Neural cell (in vitro differentiated cells): ENCODE measurements at regions not wholly inside any gene's neighbourhood (a gene's known extent, or its start where the extent isn't known, plus 50 kb on each side); places are given as distances from the start of the nearest gene placed in this dataset.

Source experiments
- H2AFZ ChIP-seq: fragments of 200-600, 300-800 bp; sonication (generic), shearing (Covaris generic); 2 replicates; pipeline ENCODE4 v1.6.0; 2014; ENCODE audit warnings: low read depth, mild to moderate bottlenecking, antibody characterized with exemption, low read length, moderate library complexity
- H3F3A ChIP-seq: fragments of 200-600 bp; shearing (Covaris generic); 2 replicates; pipeline ENCODE4 v1.6.1; 2016; ENCODE audit warnings: mild to moderate bottlenecking, moderate library complexity, mixed read lengths, antibody characterized with exemption, low read length; ENCODE audit not compliant: insufficient read depth, poor library complexity, severe bottlenecking
- H3K27ac ChIP-seq: fragments of 200-600, 300-800 bp; sonication (generic), shearing (Covaris generic); 2 replicates; pipeline ENCODE4 v1.5.1; 2014; ENCODE audit warnings: mild to moderate bottlenecking, low read length, moderate library complexity
- H3K27me3 ChIP-seq: fragments of 300-800, 200-600 bp; sonication (generic), shearing (Covaris generic); 2 replicates; pipeline ENCODE4 v1.6.0; 2014; ENCODE audit warnings: mild to moderate bottlenecking, low read depth, low read length, moderate library complexity; ENCODE audit not compliant: insufficient read depth
- H3K36me3 ChIP-seq: fragments of 300-800, 200-600 bp; sonication (generic), shearing (Covaris generic); 2 replicates; pipeline ENCODE4 v1.5.1; 2014; ENCODE audit warnings: mild to moderate bottlenecking, antibody characterized with exemption, low read length, moderate library complexity; ENCODE audit not compliant: insufficient read depth
- H3K4me2 ChIP-seq: fragments of 300-800, 200-600 bp; sonication (generic), shearing (Covaris generic); 2 replicates; pipeline ENCODE4 v1.6.0; 2014; ENCODE audit warnings: mild to moderate bottlenecking, low read length
- H3K4me3 ChIP-seq: fragments of 300-800, 200-600 bp; sonication (generic), shearing (Covaris generic); 2 replicates; pipeline ENCODE4 v1.5.1; 2014; ENCODE audit warnings: mild to moderate bottlenecking, low read length, moderate library complexity
- H3K79me2 ChIP-seq: fragments of 200-600 bp; shearing (Covaris generic); replicated peaks from 2 replicates; pipeline ENCODE4 v1.6.0; 2014; ENCODE audit warnings: mild to moderate bottlenecking, low read length, moderate library complexity; ENCODE audit not compliant: insufficient read depth
- H3K9ac ChIP-seq: fragments of 300-800, 200-600 bp; sonication (generic), shearing (Covaris generic); 2 replicates; pipeline ENCODE4 v1.6.1; 2016; ENCODE audit warnings: mild to moderate bottlenecking, low read length, mixed read lengths
- H3K9me2 ChIP-seq: fragments of 200-600 bp; shearing (Covaris generic); 2 replicates; pipeline ENCODE4 v1.6.1; 2016; ENCODE audit warnings: mild to moderate bottlenecking, low read length, mixed read lengths; ENCODE audit not compliant: insufficient read depth
- H3K9me3 ChIP-seq: fragments of 200-600, 300-800 bp; sonication (generic), shearing (Covaris generic); 2 replicates; pipeline ENCODE4 v1.6.1; 2016; ENCODE audit warnings: mild to moderate bottlenecking, mixed run types, low read length, moderate library complexity, mixed read lengths
- H4K20me1 ChIP-seq: fragments of 200-600 bp; shearing (Covaris generic); 2 replicates; pipeline ENCODE4 v1.6.1; 2016; ENCODE audit warnings: mild to moderate bottlenecking, mixed run types; ENCODE audit not compliant: insufficient read depth
- CTCF ChIP-seq: fragments of 450-650 bp; IDR thresholded peaks from 2 replicates; pipeline ENCODE4 v1.5.1; 2014; ENCODE audit warnings: antibody characterized with exemption, mild to moderate bottlenecking, moderate library complexity; ENCODE audit not compliant: poor library complexity, severe bottlenecking
- EP300 ChIP-seq: fragments of 450-650 bp; conservative IDR thresholded peaks from 2 replicates; pipeline ENCODE4 v1.6.1; 2014; ENCODE audit warnings: antibody characterized with exemption, mild to moderate bottlenecking, moderate library complexity; ENCODE audit not compliant: poor library complexity, severe bottlenecking
- EZH2 ChIP-seq: fragments of 200-600, 300-800 bp; shearing (Covaris generic), sonication (generic); IDR thresholded peaks from 2 replicates; pipeline ENCODE4 v1.6.1; 2014; ENCODE audit warnings: antibody characterized with exemption, low read length, borderline replicate concordance, mild to moderate bottlenecking; ENCODE audit not compliant: insufficient read depth, poor library complexity, severe bottlenecking
- MXI1 ChIP-seq: fragments of 450-650 bp; conservative IDR thresholded peaks from 2 replicates; pipeline ENCODE4 v1.6.1; 2014; ENCODE audit warnings: antibody characterized with exemption, mild to moderate bottlenecking; ENCODE audit not compliant: poor library complexity, severe bottlenecking
- POLR2AphosphoS5 ChIP-seq: IDR thresholded peaks from 2 replicates; pipeline ENCODE4 v1.6.1; 2012
- RAD21 ChIP-seq: fragments of 450-650 bp; conservative IDR thresholded peaks from 2 replicates; pipeline ENCODE4 v1.6.1; 2014; ENCODE audit warnings: antibody characterized with exemption, mild to moderate bottlenecking, moderate library complexity
- REST ChIP-seq: IDR thresholded peaks from 2 replicates; pipeline ENCODE4 v1.6.1; 2012; ENCODE audit warnings: borderline replicate concordance
- SMC3 ChIP-seq: fragments of 450-650 bp; conservative IDR thresholded peaks from 2 replicates; pipeline ENCODE4 v1.6.1; 2014; ENCODE audit warnings: antibody characterized with exemption, mild to moderate bottlenecking, moderate library complexity; ENCODE audit not compliant: poor library complexity
- TAF1 ChIP-seq: IDR thresholded peaks from 2 replicates; pipeline ENCODE4 v1.6.1; 2012; ENCODE audit warnings: low read depth

GRCh38 chr9:79862921-79863890 lies 291.4 kb downstream of the TLE4 start:
- H3K27me3 ChIP-seq, result no peaks in the 10 kb centered on the region
- no peak overlapping the region for H3K27ac ChIP-seq
- no peaks in the 10 kb centered on the region for H3K9me3 ChIP-seq
- no peaks in the 10 kb centered on the region for H3F3A ChIP-seq
- no peaks in the 10 kb centered on the region for H3K9me2 ChIP-seq
- H3K4me3 ChIP-seq, result no peak overlapping the region
- no peaks in the 10 kb centered on the region for H3K36me3 ChIP-seq
- H3K4me2 ChIP-seq, result no peak overlapping the region
- no peak overlapping the region for H2AFZ ChIP-seq
- no peaks in the 10 kb centered on the region for H3K79me2 ChIP-seq
- TF ChIP-seq POLR2AphosphoS5 (no peak), CTCF (no peak), MXI1 (no peak), RAD21 (no peak), EZH2 (no peak), SMC3 (no peak), REST (no peak), EP300 (no peak), TAF1 (no peak)
- H3K9ac ChIP-seq, result no peak overlapping the region
- H4K20me1 ChIP-seq, result no peaks in the 10 kb centered on the region

GRCh38 chr9:79858508-79858907 lies 286.7 kb downstream of the TLE4 start:
- Histone ChIP-seq H4K20me1 (no peaks in the 10 kb centered on the region), H3K9ac (no peak overlapping the region), H3K9me3 (no peaks in the 10 kb centered on the region), H3K36me3 (no peaks in the 10 kb centered on the region), H2AFZ (no peak overlapping the region), H3K4me2 (no peak overlapping the region), H3K79me2 (no peaks in the 10 kb centered on the region), H3K27me3 (no peaks in the 10 kb centered on the region), H3K27ac (no peak overlapping the region), H3K4me3 (no peak overlapping the region), H3K9me2 (no peaks in the 10 kb centered on the region), H3F3A (no peaks in the 10 kb centered on the region)
- no peak for TF ChIP-seq MXI1
- no peak for TF ChIP-seq TAF1
- TF ChIP-seq EZH2, result no peak
- no peak for TF ChIP-seq EP300
- no peak for TF ChIP-seq CTCF
- no peak for TF ChIP-seq RAD21
- TF ChIP-seq REST, result no peak
- TF ChIP-seq SMC3, result no peak
- no peak for TF ChIP-seq POLR2AphosphoS5
